Naive thymus-derived CD4-positive, alpha-beta T cell (primary cell): ENCODE measurements at regions not wholly inside any gene's neighbourhood (a gene's known extent, or its start where the extent isn't known, plus 50 kb on each side); places are given as distances from the start of the nearest gene placed in this dataset.
A peak's percentile ranks its signal among the peaks of the same experiment; 100 is the strongest.

Experiments
- ATAC-seq: fragments of 150-1000 bp; cut with Tn5 transposase; 2 replicates; pipeline ENCODE4 v1.10.0; 2021; ENCODE audit warnings: mild to moderate bottlenecking, moderate library complexity
- CTCF ChIA-PET: fragments of 350-600 bp; sonication (Branson Sonifier 250); formaldehyde crosslinking; loops from one replicate; lab custom pipeline; 2021; ENCODE audit warnings: antibody characterized with exemption; lab: Charles Lee
- POLR2A ChIA-PET: fragments of 350-600 bp; sonication (Branson Sonifier 250); formaldehyde crosslinking; loops from one replicate; lab custom pipeline; 2021; ENCODE audit warnings: antibody characterized with exemption, inconsistent platforms; lab: Charles Lee
- DNase-seq, 9 donors: peaks; one replicate each; pipeline versions ENCODE4 v3.0.0 to v3.0.0-alpha.2; 2020 to 2022; ENCODE audit warnings: mixed read lengths in 1 of 9
- H3K27ac ChIP-seq: one replicate; pipeline ENCODE4 v1.7.0; 2013; ENCODE audit warnings: mild to moderate bottlenecking, low read depth, low read length, moderate library complexity
- H3K27me3 ChIP-seq, 2 donors: one replicate each; pipeline ENCODE4 v1.7.0; 2013; ENCODE audit warnings: low read length in 2 of 2, mild to moderate bottlenecking in 2 of 2, moderate library complexity in 2 of 2; ENCODE audit not compliant: control insufficient read depth in 2 of 2, insufficient read depth in 2 of 2
- H3K36me3 ChIP-seq, 3 experiments: 1 replicate in 2 of 3; 2 replicates in 1 of 3; pipeline ENCODE4 v1.7.0; 2013; ENCODE audit warnings: low read length in 3 of 3, mild to moderate bottlenecking in 3 of 3, moderate library complexity in 1 of 3; ENCODE audit not compliant: insufficient read depth in 3 of 3, control insufficient read depth in 2 of 3
- H3K4me1 ChIP-seq, 2 donors: one replicate each; pipeline ENCODE4 v1.7.0; 2013; ENCODE audit warnings: low read length in 2 of 2, mild to moderate bottlenecking in 2 of 2, moderate library complexity in 1 of 2; ENCODE audit not compliant: control insufficient read depth in 2 of 2, insufficient read depth in 2 of 2
- H3K4me3 ChIP-seq: 2 replicates; pipeline ENCODE4 v1.7.0; 2013; ENCODE audit warnings: mild to moderate bottlenecking, low read length
- H3K9me3 ChIP-seq, 3 experiments: 1 replicate in 2 of 3; 2 replicates in 1 of 3; pipeline ENCODE4 v1.7.0; 2013; ENCODE audit warnings: low read length in 3 of 3; ENCODE audit not compliant: control insufficient read depth in 2 of 3
- H3K27ac Mint-ChIP-seq, 9 donors: one replicate each; pipeline ENCODE4 v1.8.0; 2020 to 2022; ENCODE audit warnings: mixed read lengths in 9 of 9, mild to moderate bottlenecking in 8 of 9, moderate library complexity in 5 of 9, inconsistent platforms in 2 of 9
- H3K27me3 Mint-ChIP-seq, 5 donors: one replicate each; pipeline ENCODE4 v1.8.0; 2021 to 2022; ENCODE audit warnings: mixed read lengths in 5 of 5, mild to moderate bottlenecking in 1 of 5
- H3K36me3 Mint-ChIP-seq, 5 donors: one replicate each; pipeline ENCODE4 v1.8.0; 2020 to 2022; ENCODE audit warnings: mixed read lengths in 5 of 5, mild to moderate bottlenecking in 3 of 5, inconsistent platforms in 1 of 5
- H3K4me1 Mint-ChIP-seq, 7 donors: one replicate each; pipeline ENCODE4 v1.8.0; 2020 to 2022; ENCODE audit warnings: mixed read lengths in 7 of 7, mild to moderate bottlenecking in 3 of 7, inconsistent platforms in 1 of 7
- H3K4me3 Mint-ChIP-seq, 10 donors: one replicate each; pipeline ENCODE4 v1.8.0; 2020 to 2022; ENCODE audit warnings: mild to moderate bottlenecking in 10 of 10, mixed read lengths in 10 of 10, moderate library complexity in 6 of 10, inconsistent platforms in 2 of 10
- H3K9me3 Mint-ChIP-seq, 11 donors: one replicate each; pipeline ENCODE4 v1.8.0; 2020 to 2022; ENCODE audit warnings: mixed read lengths in 11 of 11, mild to moderate bottlenecking in 4 of 11, inconsistent platforms in 1 of 11, moderate library complexity in 1 of 11
- intact Hi-C, 2 donors: fragments of 100-400 bp; cut with micrococcal nuclease; formaldehyde crosslinking; loops; one replicate each; pipeline ENCODE4 v1.15.1; 2023

- Mint-ChIP-seq H3K27me3 (peaks cover 0 to 3% (median 0%) of the 10 kb centered on the region in 5 donors), H3K4me1 (no peaks in the 10 kb centered on the region), H3K36me3 (no peaks in the 10 kb centered on the region), H3K9me3 (peaks cover 0 to 2% (median 0%) of the 10 kb centered on the region in 11 donors), H3K4me3 (no peak overlapping the region), H3K27ac (no peak overlapping the region)
- Histone ChIP-seq H3K27ac (no peak overlapping the region), H3K36me3 (no peaks in the 10 kb centered on the region), H3K4me1 (no peaks in the 10 kb centered on the region), H3K9me3 (no peaks in the 10 kb centered on the region), H3K4me3 (no peak overlapping the region), H3K27me3 (no peaks in the 10 kb centered on the region)
- ATAC-seq (no peak), DNase-seq (no peak)
- intact Hi-C loops: no loop called here
- POLR2A ChIA-PET: no interaction called here
- CTCF ChIA-PET: no interaction called here
These were observed 63.0 kb upstream of the TPM4 start for GRCh38 chr19:16013181-16013850.

- H3K27ac ChIP-seq: no peak overlapping the region
- H3K27me3 Mint-ChIP-seq: peaks cover 0 to 3% (median 0%) of the 10 kb centered on the region in 5 donors
- H3K4me3 Mint-ChIP-seq: no peak overlapping the region
- H3K27ac Mint-ChIP-seq: no peak overlapping the region
- H3K27me3 ChIP-seq: no peaks in the 10 kb centered on the region
- no peaks in the 10 kb centered on the region for H3K9me3 ChIP-seq
- ATAC-seq (no peak), DNase-seq (no peak)
- no peak overlapping the region for H3K4me3 ChIP-seq
- peaks cover 0 to 3% (median 0%) of the 10 kb centered on the region in 11 donors for H3K9me3 Mint-ChIP-seq
- ChIA-PET CTCF (no interaction called here), POLR2A (no interaction called here)
- H3K4me1 ChIP-seq: no peaks in the 10 kb centered on the region
- no peaks in the 10 kb centered on the region for H3K4me1 Mint-ChIP-seq
- H3K36me3 Mint-ChIP-seq: no peaks in the 10 kb centered on the region
- H3K36me3 ChIP-seq: no peaks in the 10 kb centered on the region
- intact Hi-C loops: no loop called here
These were observed 62.1 kb upstream of the TPM4 start for GRCh38 chr19:16013851-16014840.

DNA sequence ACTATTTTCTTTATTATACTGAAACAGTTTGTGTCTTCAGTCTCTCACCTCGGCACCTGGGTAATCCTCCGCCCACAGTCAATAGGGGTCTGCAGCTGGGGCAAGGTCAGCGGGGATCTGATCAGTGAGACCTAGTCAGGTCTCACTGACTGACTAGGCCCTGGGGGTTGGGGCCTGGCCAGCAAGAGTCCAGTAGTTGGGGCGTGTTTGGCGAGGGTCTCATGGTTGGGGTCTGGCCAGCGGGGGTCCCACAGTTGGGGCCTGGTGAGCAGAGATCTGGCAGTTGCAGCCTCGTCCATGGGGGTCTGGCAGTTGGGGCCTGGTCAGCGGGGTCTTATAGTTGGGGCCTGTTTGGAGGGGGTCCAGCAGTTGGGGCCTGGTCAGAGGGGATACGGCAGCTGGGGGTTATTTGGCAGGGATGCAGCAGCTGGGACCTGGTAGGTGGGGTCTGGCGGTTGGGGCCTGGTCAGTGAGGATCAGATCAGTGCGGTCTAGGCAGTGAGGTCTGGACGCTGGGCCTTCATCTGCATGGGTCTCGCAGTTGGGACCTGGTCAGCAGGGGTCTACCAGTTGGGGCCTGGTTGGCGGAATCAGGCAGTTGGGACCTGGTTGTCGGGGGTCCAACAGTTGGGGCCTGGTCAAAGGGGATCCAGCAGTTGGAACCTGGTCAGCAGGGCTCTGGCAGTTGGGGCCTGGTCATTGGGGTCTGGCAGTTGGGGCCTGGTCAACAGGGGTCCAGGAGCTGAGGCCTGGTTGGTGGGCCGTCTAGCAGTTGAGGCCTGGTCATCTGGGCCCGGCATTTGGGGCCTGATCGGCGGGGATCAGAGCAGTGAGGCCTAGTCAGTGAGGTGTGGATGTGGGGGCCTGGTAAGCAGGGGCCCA is 61.1 kb upstream of the TPM4 start:
- Histone ChIP-seq H3K4me1 (no peaks in the 10 kb centered on the region), H3K27me3 (no peaks in the 10 kb centered on the region), H3K36me3 (no peaks in the 10 kb centered on the region), H3K9me3 (no peaks in the 10 kb centered on the region), H3K4me3 (no peak overlapping the region), H3K27ac (no peak overlapping the region)
- H3K4me3 Mint-ChIP-seq: no peak overlapping the region
- H3K4me1 Mint-ChIP-seq: no peaks in the 10 kb centered on the region
- ChIA-PET CTCF (no interaction called here), POLR2A (no interaction called here)
- intact Hi-C loops: no loop called here
- H3K36me3 Mint-ChIP-seq: no peaks in the 10 kb centered on the region
- peaks cover 0 to 3% (median 0%) of the 10 kb centered on the region in 5 donors for H3K27me3 Mint-ChIP-seq
- peak overlapping the region in 1 of 9 donors; percentile 31 for H3K27ac Mint-ChIP-seq
- H3K9me3 Mint-ChIP-seq: peaks cover 0 to 3% (median 0%) of the 10 kb centered on the region in 11 donors
- no peak for ATAC-seq
- no peak for DNase-seq

DNA sequence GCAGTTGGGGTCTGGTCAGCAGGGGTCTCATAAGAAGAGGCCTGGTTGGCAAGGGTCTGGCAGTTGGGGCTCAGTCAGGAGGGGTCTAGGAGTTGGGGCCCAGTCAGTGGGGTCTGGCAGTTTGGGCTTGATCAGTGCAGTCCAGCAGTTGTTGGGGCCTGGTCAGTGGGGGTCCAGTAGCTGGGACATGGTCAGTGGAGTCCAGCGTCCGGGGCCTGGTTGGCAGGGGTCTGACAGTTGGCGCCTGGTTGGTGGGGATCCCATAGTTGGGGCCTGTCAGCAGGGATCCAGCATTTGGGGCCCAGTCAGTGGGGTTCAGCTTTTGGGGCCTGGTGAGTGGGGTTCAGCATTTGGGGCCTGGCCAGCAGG is 60.5 kb upstream of the TPM4 start:
- Histone ChIP-seq H3K27ac (no peak overlapping the region), H3K4me1 (no peaks in the 10 kb centered on the region), H3K9me3 (no peaks in the 10 kb centered on the region), H3K4me3 (no peak overlapping the region), H3K36me3 (no peaks in the 10 kb centered on the region), H3K27me3 (no peaks in the 10 kb centered on the region)
- Mint-ChIP-seq H3K4me3 (no peak overlapping the region), H3K27me3 (peaks cover 0 to 1% (median 0%) of the 10 kb centered on the region in 5 donors), H3K36me3 (no peaks in the 10 kb centered on the region), H3K9me3 (peaks cover 0 to 3% (median 0%) of the 10 kb centered on the region in 11 donors), H3K27ac (no peak overlapping the region), H3K4me1 (no peaks in the 10 kb centered on the region)
- intact Hi-C loops: no loop called here
- ATAC-seq: no peak
- no peak for DNase-seq
- ChIA-PET CTCF (no interaction called here), POLR2A (no interaction called here)

- Mint-ChIP-seq H3K27me3 (no peaks in the 10 kb centered on the region), H3K9me3 (peaks cover 0 to 3% (median 0%) of the 10 kb centered on the region in 11 donors), H3K4me3 (no peak overlapping the region), H3K27ac (no peak overlapping the region), H3K36me3 (no peaks in the 10 kb centered on the region), H3K4me1 (no peaks in the 10 kb centered on the region)
- DNase-seq: no peak
- CTCF ChIA-PET: no interaction called here
- no peaks in the 10 kb centered on the region for H3K36me3 ChIP-seq
- H3K27ac ChIP-seq: no peak overlapping the region
- no peaks in the 10 kb centered on the region for H3K27me3 ChIP-seq
- H3K9me3 ChIP-seq: no peaks in the 10 kb centered on the region
- intact Hi-C loops: no loop called here
- no peaks in the 10 kb centered on the region for H3K4me1 ChIP-seq
- no peak for ATAC-seq
- no peak overlapping the region for H3K4me3 ChIP-seq
- POLR2A ChIA-PET: no interaction called here
These were observed 59.8 kb upstream of the TPM4 start for GRCh38 chr19:16016226-16017137.

GRCh38 chr19:16017138-16017490 is 59.2 kb upstream of the TPM4 start:
- intact Hi-C loops: no loop called here
- H3K4me1 ChIP-seq: no peaks in the 10 kb centered on the region
- CTCF ChIA-PET: no interaction called here
- POLR2A ChIA-PET: no interaction called here
- no peaks in the 10 kb centered on the region for H3K27me3 ChIP-seq
- no peaks in the 10 kb centered on the region for H3K36me3 Mint-ChIP-seq
- no peak overlapping the region for H3K27ac Mint-ChIP-seq
- no peaks in the 10 kb centered on the region for H3K36me3 ChIP-seq
- H3K4me1 Mint-ChIP-seq: no peaks in the 10 kb centered on the region
- ATAC-seq (no peak), DNase-seq (no peak)
- H3K9me3 ChIP-seq: no peaks in the 10 kb centered on the region
- H3K4me3 ChIP-seq: no peak overlapping the region
- no peaks in the 10 kb centered on the region for H3K27me3 Mint-ChIP-seq
- no peak overlapping the region for H3K4me3 Mint-ChIP-seq
- no peak overlapping the region for H3K27ac ChIP-seq
- H3K9me3 Mint-ChIP-seq: peaks cover 0 to 3% (median 0%) of the 10 kb centered on the region in 11 donors
